ENCODE measurements at regions not wholly inside any gene's neighbourhood (a gene's known extent, or its start where the extent isn't known, plus 50 kb on each side); places are given as distances from the start of the nearest gene placed in this dataset.

DNA sequence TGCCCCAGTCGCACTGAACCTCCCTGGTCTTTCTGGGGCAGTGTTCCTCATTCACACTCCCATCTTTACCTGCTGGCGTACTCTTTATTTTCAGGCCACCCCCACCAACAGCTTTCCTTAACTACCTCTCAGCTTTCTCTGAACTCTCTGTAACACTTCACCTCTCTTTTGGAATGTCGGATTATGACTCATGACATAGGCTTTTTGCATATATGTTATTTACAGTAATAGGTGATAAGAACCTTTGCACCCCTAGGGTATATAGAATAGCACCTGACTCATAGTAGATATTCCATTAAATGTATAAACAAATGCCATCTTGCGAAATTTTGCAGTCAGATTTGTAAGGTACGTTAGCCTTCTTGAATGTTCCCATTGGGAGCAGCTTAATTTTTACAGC lies 52.9 kb upstream of the MIER3 start:
- TF ChIP-seq, protein P1, sequence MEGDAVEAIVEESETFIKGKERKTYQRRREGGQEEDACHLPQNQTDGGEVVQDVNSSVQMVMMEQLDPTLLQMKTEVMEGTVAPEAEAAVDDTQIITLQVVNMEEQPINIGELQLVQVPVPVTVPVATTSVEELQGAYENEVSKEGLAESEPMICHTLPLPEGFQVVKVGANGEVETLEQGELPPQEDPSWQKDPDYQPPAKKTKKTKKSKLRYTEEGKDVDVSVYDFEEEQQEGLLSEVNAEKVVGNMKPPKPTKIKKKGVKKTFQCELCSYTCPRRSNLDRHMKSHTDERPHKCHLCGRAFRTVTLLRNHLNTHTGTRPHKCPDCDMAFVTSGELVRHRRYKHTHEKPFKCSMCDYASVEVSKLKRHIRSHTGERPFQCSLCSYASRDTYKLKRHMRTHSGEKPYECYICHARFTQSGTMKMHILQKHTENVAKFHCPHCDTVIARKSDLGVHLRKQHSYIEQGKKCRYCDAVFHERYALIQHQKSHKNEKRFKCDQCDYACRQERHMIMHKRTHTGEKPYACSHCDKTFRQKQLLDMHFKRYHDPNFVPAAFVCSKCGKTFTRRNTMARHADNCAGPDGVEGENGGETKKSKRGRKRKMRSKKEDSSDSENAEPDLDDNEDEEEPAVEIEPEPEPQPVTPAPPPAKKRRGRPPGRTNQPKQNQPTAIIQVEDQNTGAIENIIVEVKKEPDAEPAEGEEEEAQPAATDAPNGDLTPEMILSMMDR (IDR thresholded peaks at IDR 0.05; ENCODE audit: poor library complexity, severe bottlenecking): no peak
- no peak for TF ChIP-seq EP300 (conservative IDR thresholded peaks at IDR 0.05; ENCODE audit: poor library complexity, severe bottlenecking)
- TF ChIP-seq, protein P2, sequence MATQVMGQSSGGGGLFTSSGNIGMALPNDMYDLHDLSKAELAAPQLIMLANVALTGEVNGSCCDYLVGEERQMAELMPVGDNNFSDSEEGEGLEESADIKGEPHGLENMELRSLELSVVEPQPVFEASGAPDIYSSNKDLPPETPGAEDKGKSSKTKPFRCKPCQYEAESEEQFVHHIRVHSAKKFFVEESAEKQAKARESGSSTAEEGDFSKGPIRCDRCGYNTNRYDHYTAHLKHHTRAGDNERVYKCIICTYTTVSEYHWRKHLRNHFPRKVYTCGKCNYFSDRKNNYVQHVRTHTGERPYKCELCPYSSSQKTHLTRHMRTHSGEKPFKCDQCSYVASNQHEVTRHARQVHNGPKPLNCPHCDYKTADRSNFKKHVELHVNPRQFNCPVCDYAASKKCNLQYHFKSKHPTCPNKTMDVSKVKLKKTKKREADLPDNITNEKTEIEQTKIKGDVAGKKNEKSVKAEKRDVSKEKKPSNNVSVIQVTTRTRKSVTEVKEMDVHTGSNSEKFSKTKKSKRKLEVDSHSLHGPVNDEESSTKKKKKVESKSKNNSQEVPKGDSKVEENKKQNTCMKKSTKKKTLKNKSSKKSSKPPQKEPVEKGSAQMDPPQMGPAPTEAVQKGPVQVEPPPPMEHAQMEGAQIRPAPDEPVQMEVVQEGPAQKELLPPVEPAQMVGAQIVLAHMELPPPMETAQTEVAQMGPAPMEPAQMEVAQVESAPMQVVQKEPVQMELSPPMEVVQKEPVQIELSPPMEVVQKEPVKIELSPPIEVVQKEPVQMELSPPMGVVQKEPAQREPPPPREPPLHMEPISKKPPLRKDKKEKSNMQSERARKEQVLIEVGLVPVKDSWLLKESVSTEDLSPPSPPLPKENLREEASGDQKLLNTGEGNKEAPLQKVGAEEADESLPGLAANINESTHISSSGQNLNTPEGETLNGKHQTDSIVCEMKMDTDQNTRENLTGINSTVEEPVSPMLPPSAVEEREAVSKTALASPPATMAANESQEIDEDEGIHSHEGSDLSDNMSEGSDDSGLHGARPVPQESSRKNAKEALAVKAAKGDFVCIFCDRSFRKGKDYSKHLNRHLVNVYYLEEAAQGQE (IDR thresholded peaks at IDR 0.05; ENCODE audit: borderline replicate concordance): no peak
- no peak for TF ChIP-seq EZH2 (IDR thresholded peaks at IDR 0.05; ENCODE audit: borderline replicate concordance, insufficient read depth, low read length, poor library complexity, severe bottlenecking)
- TF ChIP-seq POLR2AphosphoS5 (IDR thresholded peaks at IDR 0.05): no peak
- no peak for TF ChIP-seq SMC3 (conservative IDR thresholded peaks at IDR 0.05; ENCODE audit: poor library complexity)
